ENCODE measurements at regions not wholly inside any gene's neighbourhood (a gene's known extent, or its start where the extent isn't known, plus 50 kb on each side); places are given as distances from the start of the nearest gene placed in this dataset.

DNA sequence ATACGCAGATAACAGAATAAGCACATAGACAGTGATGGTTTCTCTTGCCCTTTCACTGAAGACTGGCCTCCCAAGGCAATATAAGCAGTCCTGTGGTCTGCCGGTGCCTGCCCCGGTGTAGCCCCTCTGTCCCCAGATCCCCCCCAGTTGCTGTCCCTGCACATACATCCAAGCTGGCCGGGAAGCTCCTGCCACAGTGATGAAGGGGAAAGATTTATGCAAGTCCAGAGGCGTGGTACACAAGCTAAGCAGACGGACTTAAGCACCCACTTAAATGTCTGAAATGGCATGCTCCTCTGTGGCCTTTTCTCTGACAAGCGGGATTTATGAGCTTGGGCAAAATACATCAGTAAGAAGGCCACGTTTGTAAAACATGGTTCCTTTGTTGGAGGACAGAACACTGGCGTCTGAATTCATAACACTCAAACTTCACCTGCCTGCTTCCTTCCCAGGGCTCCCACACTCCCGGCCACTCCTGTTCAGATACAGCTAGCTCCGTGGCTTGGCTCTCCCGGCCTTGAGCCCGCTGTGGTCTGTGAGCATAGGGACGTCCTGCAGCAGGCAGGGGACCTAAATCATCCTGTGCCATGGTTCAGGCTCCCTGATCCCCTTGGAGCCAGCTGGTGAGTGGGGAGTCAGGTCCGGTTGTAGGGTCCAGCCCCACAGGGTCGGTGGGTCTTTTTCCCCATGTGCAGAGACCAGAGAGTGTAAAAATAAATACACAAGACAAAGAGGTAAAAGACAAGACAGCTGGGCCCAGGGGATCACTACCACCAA lies 61.7 kb upstream of the PPP2R2D start:
- TF ChIP-seq, protein P1, sequence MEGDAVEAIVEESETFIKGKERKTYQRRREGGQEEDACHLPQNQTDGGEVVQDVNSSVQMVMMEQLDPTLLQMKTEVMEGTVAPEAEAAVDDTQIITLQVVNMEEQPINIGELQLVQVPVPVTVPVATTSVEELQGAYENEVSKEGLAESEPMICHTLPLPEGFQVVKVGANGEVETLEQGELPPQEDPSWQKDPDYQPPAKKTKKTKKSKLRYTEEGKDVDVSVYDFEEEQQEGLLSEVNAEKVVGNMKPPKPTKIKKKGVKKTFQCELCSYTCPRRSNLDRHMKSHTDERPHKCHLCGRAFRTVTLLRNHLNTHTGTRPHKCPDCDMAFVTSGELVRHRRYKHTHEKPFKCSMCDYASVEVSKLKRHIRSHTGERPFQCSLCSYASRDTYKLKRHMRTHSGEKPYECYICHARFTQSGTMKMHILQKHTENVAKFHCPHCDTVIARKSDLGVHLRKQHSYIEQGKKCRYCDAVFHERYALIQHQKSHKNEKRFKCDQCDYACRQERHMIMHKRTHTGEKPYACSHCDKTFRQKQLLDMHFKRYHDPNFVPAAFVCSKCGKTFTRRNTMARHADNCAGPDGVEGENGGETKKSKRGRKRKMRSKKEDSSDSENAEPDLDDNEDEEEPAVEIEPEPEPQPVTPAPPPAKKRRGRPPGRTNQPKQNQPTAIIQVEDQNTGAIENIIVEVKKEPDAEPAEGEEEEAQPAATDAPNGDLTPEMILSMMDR (IDR thresholded peaks at IDR 0.05; ENCODE audit: low read depth, low read length, poor library complexity, severe bottlenecking), result no peak
- TF ChIP-seq EZH2phosphoT487 (IDR thresholded peaks at IDR 0.05; ENCODE audit: borderline replicate concordance, low read length), result no peak

Measured in DOHH2 (cell line).